Epithelial cell of esophagus (primary cell): ENCODE measurements at regions not wholly inside any gene's neighbourhood (a gene's known extent, or its start where the extent isn't known, plus 50 kb on each side); places are given as distances from the start of the nearest gene placed in this dataset.

Experiments
- DNase-seq: peaks from one replicate; pipeline ENCODE4 v3.0.0; 2010; ENCODE audit warnings: low read depth
- H3K4me3 ChIP-seq: 2 replicates; pipeline ENCODE4 v1.5.1; 2011; ENCODE audit warnings: mild to moderate bottlenecking, low read length, control low read depth
- TF ChIP-seq, protein P1 (sequence below): IDR thresholded peaks from 2 replicates; pipeline ENCODE4 v1.5.1; 2011; ENCODE audit warnings: low read depth, mild to moderate bottlenecking, low read length, control low read depth, inconsistent platforms; ENCODE audit not compliant: insufficient read depth; ENCODE audit errors: missing control alignments

DNA sequence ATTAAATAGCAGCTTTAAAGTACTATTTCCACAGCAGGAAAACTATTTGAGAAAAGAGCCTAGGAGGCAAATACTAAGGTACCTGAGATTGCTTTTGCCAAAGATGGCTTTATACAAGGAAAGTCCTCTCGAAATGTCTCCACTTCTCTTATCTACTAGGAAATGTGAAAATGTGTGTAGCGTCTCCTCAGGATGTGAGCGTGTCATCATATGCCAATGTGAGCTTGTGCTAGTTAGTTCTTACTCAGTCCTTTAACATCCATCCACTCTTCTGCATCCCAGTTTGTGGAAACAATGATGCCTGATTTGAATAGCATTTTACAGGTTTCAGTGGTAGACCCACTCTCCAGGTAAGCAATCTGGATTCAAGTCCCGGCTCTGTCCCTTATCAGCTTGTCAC lies 421.0 kb downstream of the DYNC2H1 start:
- TF ChIP-seq, protein P1, sequence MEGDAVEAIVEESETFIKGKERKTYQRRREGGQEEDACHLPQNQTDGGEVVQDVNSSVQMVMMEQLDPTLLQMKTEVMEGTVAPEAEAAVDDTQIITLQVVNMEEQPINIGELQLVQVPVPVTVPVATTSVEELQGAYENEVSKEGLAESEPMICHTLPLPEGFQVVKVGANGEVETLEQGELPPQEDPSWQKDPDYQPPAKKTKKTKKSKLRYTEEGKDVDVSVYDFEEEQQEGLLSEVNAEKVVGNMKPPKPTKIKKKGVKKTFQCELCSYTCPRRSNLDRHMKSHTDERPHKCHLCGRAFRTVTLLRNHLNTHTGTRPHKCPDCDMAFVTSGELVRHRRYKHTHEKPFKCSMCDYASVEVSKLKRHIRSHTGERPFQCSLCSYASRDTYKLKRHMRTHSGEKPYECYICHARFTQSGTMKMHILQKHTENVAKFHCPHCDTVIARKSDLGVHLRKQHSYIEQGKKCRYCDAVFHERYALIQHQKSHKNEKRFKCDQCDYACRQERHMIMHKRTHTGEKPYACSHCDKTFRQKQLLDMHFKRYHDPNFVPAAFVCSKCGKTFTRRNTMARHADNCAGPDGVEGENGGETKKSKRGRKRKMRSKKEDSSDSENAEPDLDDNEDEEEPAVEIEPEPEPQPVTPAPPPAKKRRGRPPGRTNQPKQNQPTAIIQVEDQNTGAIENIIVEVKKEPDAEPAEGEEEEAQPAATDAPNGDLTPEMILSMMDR = no peak
- H3K4me3 ChIP-seq = no peak overlapping the region

DNA sequence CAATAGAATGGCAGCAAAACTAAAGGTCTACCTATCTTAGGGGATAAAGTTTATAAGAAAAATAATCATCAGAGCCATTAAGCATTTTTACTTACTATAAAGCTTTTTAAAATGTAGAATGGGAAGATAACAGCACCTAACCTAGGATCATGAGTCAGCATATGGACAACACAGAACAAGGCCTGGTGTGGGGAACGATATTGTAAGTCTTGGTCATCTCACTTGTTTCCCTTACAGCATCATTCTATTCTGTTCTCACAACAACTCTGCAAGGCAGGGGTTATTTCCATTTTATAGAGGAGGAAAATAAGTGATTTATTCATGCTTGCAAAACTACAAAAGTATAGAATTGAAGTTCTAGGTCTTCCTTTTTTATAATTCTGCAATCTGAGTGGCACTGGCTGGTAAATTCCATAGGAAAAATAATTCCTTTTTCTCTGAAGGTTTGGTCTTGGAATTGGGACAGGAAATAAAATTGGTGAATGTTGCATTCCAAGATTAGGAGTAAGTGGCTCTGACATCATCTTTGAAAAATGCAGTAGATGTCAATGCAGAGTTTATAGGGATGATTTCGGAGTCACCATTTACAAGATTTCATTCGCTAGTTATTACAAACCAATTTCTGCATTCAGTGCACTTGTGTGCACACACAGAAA lies 423.0 kb downstream of the DYNC2H1 start:
- TF ChIP-seq, protein P1 = no peak
- no peak overlapping the region for H3K4me3 ChIP-seq
- DNase-seq = peak; percentile 67

More for the DNA sequence above, 421.0 kb downstream of the DYNC2H1 start:
- no peak for DNase-seq

DNA sequence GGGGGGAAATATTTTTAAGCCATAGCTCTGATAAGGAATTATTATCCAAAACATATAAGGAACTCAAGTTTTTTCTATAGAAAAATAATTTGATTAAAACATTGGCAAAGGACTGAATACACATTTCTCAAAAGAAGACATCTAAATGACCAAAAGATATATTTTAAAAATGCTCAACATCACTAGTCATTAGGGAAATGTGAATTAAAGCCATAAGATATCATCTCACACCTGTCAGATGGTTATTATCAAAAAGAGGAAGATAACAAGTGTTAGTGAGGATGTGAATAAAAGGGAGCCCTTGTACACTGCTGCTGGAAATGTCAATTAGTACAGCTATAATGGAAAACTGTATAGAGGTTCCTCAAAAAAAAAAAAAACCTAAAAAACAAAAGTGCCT lies 425.0 kb downstream of the DYNC2H1 start:
- no peak overlapping the region for H3K4me3 ChIP-seq
- TF ChIP-seq, protein P1 = no peak
- no peak for DNase-seq

DNA sequence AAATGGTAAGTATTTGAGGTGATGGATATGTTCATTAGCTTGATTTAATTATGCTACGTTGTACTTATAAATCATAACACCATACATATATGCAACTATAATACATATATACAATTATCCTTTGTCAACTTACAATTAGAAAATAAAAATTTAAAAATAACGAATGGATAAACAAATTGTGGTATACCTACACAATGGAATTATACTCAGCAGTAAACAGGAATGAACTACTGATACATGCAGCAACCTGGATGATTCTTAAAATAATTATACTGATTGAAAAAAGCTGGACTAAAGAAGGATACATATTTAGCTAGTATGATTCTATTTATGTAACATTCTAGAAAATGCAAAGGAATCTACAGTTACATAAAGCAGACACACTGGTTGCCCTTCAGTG lies 425.7 kb downstream of the DYNC2H1 start:
- TF ChIP-seq, protein P1 = no peak
- DNase-seq = no peak
- H3K4me3 ChIP-seq = no peak overlapping the region

DNA sequence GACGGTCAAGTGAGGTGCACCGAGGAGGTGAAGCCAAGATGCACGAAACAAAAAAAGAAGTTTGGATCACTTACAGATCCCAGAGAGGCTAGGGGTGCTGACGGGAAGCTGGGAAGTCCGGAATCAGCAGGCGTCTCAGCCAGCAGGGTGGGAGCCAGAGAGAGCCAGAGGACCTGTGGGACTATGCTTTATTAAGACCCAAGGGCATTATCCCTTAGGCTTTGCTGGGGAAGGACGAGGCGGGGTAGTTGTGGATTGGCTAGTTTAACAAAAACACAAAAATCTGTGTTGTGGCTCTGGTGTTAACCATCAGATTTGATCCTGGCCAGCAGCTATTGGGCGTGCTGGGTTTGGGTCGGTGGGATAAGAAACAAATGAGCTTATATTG lies 427.1 kb downstream of the DYNC2H1 start:
- H3K4me3 ChIP-seq = no peak overlapping the region

DNA sequence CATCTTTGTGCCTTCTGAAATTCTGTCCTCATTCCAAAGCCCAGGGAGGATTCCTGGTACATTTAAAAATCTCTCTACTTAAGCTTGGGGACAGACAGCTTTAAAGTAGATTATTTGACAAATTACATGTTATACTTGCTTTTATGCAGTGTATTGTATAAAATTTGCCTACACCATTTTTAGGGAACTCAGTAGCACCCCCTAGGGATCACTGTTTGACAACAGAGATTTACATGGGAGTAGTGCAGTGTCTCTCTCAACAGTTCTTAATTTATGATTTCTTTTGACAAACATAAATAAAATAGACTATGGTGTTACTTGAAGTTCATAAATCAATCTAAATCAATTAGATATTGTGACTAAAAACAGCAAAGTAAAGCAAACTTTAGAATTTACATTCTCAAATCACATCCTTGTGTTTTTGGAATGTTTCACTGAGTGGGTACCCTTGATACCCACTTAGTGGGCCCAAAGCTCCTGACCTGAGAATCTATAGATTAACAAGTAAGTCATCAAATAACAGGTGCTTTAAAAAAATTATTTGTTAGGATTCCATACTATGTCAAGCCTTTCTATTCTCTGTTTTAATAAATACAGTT lies 428.8 kb downstream of the DYNC2H1 start:
- peak; percentile 53 for DNase-seq
- TF ChIP-seq, protein P1 = peak; percentile 60

More for the DNA sequence above, 427.1 kb downstream of the DYNC2H1 start:
- no peak for DNase-seq
- TF ChIP-seq, protein P1 = no peak

DNA sequence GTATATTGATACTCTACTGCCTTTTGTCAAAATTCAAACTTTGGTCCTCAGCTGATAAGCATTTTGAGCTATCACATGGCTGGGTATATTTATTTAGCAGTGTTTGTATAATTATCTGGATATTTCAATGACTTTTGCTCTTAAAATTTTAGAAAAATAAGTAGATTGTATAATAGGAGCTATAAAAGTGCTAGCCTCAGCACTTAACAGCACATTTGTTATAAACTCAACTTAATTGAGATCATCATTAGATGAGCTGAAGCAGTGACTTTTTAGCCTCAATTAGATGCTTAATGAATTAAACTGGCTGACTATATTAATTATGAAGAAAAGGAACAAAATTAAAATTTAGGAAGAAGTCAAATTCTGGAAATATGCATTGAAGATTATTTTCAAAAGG lies 429.9 kb downstream of the DYNC2H1 start:
- DNase-seq = no peak
- no peak overlapping the region for H3K4me3 ChIP-seq
- TF ChIP-seq, protein P1 = no peak

More for the DNA sequence above, 428.8 kb downstream of the DYNC2H1 start:
- H3K4me3 ChIP-seq = no peak overlapping the region
